ENCODE measurements at regions not wholly inside any gene's neighbourhood (a gene's known extent, or its start where the extent isn't known, plus 50 kb on each side); places are given as distances from the start of the nearest gene placed in this dataset.

DNA sequence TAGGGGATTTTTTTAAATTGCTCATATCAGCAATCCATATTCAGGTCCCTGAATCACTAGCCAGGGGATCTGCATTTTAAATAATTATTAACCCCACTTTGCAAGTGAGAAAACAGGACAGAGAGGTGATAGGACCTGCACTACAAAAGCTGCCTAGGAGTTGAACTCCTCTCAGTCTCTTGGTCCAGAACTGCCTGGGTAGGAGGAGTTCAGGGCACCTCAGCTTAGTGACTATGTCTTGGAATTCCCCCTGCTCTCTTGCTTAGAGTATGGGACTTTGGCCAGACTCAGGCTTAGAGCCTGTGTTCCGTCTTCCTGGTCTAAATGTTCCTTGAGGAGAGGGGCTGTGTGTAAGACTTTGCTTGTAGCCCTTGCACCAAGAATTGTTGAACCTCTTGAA, 68.2 kb upstream of the WSCD2 start:
- Histone ChIP-seq H3K36me3 (no peaks in the 10 kb centered on the region), H3K4me1 (ENCODE audit: low read depth) (peaks cover 6% of the 10 kb centered on the region), H3K9me3 (ENCODE audit: low read depth) (no peaks in the 10 kb centered on the region), H3K4me3 (no peak overlapping the region), H3K27me3 (no peaks in the 10 kb centered on the region), H3K27ac (no peak overlapping the region)
- no peak for DNase-seq (ENCODE audit: low read depth in 1 of 2, low spot score in 1 of 2)
- TF ChIP-seq, protein P1, sequence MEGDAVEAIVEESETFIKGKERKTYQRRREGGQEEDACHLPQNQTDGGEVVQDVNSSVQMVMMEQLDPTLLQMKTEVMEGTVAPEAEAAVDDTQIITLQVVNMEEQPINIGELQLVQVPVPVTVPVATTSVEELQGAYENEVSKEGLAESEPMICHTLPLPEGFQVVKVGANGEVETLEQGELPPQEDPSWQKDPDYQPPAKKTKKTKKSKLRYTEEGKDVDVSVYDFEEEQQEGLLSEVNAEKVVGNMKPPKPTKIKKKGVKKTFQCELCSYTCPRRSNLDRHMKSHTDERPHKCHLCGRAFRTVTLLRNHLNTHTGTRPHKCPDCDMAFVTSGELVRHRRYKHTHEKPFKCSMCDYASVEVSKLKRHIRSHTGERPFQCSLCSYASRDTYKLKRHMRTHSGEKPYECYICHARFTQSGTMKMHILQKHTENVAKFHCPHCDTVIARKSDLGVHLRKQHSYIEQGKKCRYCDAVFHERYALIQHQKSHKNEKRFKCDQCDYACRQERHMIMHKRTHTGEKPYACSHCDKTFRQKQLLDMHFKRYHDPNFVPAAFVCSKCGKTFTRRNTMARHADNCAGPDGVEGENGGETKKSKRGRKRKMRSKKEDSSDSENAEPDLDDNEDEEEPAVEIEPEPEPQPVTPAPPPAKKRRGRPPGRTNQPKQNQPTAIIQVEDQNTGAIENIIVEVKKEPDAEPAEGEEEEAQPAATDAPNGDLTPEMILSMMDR (IDR thresholded peaks at IDR 0.05; ENCODE audit: low read depth, low read length) = no peak

- no peaks in the 10 kb centered on the region for H3K36me3 ChIP-seq
- no peaks in the 10 kb centered on the region for H3K27me3 ChIP-seq
- no peaks in the 10 kb centered on the region for H3K9me3 ChIP-seq (ENCODE audit: low read depth)
- peak; percentile 18 to 38 for DNase-seq (ENCODE audit: low read depth in 1 of 2, low spot score in 1 of 2)
- no peak overlapping the region for H3K27ac ChIP-seq
- TF ChIP-seq, protein P1 (IDR thresholded peaks at IDR 0.05; ENCODE audit: low read depth, low read length) = peak; percentile 28
- H3K4me3 ChIP-seq = no peak overlapping the region
- no peaks in the 10 kb centered on the region for H3K4me1 ChIP-seq (ENCODE audit: low read depth)
Measured at GRCh38 chr12:108063192-108063591, 65.9 kb upstream of the WSCD2 start.

GRCh38 chr12:108065069-108065468, 64.0 kb upstream of the WSCD2 start:
- no peaks in the 10 kb centered on the region for H3K27me3 ChIP-seq
- no peak overlapping the region for H3K27ac ChIP-seq
- TF ChIP-seq, protein P1 (IDR thresholded peaks at IDR 0.05; ENCODE audit: low read depth, low read length) = no peak
- no peak for DNase-seq (ENCODE audit: low read depth in 1 of 2, low spot score in 1 of 2)
- no peak overlapping the region for H3K4me3 ChIP-seq
- H3K4me1 ChIP-seq (ENCODE audit: low read depth) = no peaks in the 10 kb centered on the region
- H3K36me3 ChIP-seq = no peaks in the 10 kb centered on the region
- no peaks in the 10 kb centered on the region for H3K9me3 ChIP-seq (ENCODE audit: low read depth)

- Histone ChIP-seq H3K4me3 (no peak overlapping the region), H3K27me3 (no peaks in the 10 kb centered on the region), H3K36me3 (no peaks in the 10 kb centered on the region), H3K4me1 (ENCODE audit: low read depth) (no peaks in the 10 kb centered on the region), H3K9me3 (ENCODE audit: low read depth) (no peaks in the 10 kb centered on the region), H3K27ac (no peak overlapping the region)
- TF ChIP-seq, protein P1 (IDR thresholded peaks at IDR 0.05; ENCODE audit: low read depth, low read length) = no peak
- no peak for DNase-seq (ENCODE audit: low read depth in 1 of 2, low spot score in 1 of 2)
Measured at GRCh38 chr12:108066583-108067577, 62.2 kb upstream of the WSCD2 start.

- Histone ChIP-seq H3K4me1 (ENCODE audit: low read depth) (peaks cover 4% of the 10 kb centered on the region), H3K36me3 (no peaks in the 10 kb centered on the region), H3K9me3 (ENCODE audit: low read depth) (no peaks in the 10 kb centered on the region), H3K4me3 (no peak overlapping the region), H3K27me3 (no peaks in the 10 kb centered on the region), H3K27ac (no peak overlapping the region)
- TF ChIP-seq, protein P1 (IDR thresholded peaks at IDR 0.05; ENCODE audit: low read depth, low read length) = no peak
- DNase-seq (ENCODE audit: low read depth in 1 of 2, low spot score in 1 of 2) = no peak
Measured at GRCh38 chr12:108069651-108070165, 59.4 kb upstream of the WSCD2 start.

Measured in cardiac muscle cell (in vitro differentiated cells and primary cell).